ENCODE measurements at regions not wholly inside any gene's neighbourhood (a gene's known extent, or its start where the extent isn't known, plus 50 kb on each side); places are given as distances from the start of the nearest gene placed in this dataset.
A peak's percentile ranks its signal among the peaks of the same experiment; 100 is the strongest.

- no peak for DNase-seq
These were observed 141.8 kb upstream of the DYRK2 start for GRCh38 chr12:67506739-67507138.

DNA sequence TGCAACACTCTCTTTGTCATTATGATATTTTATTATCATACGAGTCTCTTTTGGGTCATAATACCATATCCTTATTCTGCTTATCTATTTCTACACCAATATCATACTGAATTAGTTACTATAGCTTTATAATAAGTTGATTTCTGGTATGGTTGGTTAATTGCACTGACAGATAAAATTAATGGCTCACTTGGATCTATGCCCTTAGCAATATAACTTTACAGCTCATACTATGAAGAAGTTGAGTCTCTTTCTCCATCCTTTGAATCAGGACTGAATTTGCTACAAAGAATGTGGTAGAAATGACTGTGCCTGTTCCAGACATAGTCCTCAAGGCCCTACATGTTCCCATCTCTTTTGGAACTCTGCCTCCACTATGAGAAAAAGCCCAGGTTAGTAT, 139.7 kb upstream of the DYRK2 start:
- no peak for DNase-seq

GRCh38 chr12:67509666-67510386, 138.7 kb upstream of the DYRK2 start:
- no peak for DNase-seq

DNA sequence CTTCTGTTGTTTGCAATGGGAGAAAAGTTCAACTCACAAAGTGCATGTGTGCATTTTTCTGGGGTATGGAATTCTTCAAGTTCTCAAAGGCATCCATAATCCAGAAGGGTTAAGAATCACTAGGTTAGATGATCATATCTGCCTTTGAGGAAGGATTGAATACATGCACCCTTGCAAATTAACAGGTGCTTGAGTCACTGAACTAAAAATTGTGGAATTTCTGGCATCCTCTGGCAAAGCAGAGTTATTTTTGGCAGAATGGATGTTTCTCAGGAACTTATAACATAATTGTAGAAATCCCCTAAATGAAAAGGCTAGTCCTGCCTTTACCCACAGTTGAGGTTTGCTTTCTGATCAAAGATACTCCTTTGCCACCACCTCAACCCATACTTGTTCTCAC, 136.5 kb upstream of the DYRK2 start:
- DNase-seq = no peak

GRCh38 chr12:67514502-67514901, 134.0 kb upstream of the DYRK2 start:
- no peak for DNase-seq

DNA sequence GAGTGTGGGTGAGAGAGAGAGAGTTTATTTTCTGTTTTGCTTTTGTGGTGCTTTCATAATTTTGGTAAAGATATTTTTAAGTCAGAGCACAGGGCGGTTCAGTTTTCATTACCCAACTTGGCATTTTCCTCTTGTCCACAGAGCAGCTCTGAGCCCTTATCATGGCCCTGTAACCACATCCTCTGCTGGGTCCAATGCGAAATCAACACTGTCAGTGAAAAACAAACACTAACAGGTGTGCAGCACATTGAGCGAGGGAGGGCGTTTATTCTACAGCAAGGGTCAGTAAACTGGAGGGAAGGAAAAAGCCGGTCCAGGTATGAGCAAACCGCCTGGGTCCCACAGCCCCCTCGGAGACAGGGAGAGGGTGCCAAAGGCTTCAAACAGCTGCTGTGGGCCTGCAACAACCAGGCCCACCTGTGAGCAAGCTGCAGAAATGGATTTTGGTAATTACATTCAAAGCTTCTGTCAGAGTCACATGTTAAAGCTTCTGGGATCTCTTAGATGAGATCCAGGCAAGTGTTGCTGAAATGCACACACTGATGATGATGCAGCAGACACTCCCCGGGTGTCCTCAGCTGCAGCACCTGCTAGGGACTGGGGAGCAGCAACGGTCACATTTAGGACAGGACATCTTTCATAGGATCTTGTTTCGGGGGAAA, 132.7 kb upstream of the DYRK2 start:
- DNase-seq = peak; percentile 8 to 19

DNA sequence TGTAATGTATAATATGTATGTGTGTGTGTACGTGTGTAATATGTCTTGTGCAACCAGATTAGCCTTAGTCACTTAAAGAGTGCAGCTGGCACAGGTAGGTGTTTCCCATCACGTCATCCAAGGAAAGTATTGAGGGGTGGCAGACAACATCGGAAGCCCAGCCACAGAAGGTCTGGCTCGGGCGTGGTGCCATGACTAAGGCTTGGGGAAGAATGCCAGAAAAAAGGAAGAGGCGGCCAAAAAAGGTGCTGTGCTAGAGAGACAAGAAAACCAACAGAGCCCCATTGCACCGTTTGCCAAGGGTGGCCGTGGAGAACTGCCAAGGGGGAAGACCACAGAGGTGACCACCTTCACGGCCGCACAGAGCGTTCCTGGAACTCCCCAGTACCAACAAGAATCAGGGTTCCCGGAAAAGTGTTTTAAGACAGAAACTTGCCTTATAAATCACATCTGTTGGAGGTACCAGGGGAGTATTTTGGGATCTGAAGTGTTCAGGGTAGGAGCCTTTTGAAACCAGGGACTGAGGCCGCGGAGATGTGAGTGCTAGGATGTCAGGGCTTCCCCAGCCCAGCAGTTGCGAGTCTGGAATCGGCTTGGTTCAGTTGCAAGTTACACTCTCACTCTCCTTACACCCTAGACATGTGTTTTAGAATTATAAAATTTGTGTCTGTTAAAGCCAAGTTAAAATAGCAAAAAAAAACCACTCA, 131.2 kb upstream of the DYRK2 start:
- no peak for DNase-seq

DNA sequence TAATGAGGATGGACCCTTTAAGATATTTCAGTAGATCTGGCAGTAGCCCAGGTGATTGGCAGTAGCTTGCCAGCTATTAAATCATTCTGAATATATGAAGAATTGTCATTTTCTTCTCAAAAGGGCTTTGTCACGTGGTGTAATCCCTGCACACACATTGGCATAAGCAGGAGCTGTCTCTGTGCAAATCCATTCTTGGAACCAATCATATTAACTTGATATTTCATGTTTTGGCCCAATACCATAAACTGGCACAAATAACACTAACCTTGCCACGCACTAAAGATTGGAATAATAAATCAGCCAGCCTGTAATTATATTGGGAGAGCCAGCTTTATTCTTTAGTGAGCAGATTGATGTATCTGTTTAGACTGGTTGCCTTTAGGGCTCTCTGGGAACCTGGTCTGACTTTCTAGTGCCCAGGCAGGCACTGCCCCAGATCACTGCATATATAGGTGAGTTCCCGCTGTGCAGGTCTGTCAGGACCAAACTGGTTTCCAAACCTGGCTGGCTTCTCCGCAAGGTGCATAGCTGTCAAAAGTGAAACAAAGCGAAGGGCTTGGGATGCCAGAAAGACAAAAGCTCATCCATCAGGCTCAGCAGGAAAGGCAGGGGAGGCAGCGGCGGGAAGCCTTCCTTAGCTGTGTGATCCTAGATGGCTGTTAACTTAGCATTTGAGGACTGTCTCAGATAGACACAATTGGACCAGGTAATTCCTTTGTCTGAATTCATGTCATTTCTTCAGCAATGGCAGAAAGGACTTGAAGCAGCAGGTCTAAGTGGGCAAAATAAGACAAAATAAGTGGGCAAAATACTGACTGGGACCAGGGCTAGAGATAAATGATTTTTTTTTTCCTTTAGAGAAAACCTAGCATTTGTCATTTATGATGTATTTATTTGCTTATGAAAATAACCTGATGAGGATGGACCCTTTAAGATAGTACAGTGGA, 128.8 kb upstream of the DYRK2 start:
- DNase-seq = no peak

DNA sequence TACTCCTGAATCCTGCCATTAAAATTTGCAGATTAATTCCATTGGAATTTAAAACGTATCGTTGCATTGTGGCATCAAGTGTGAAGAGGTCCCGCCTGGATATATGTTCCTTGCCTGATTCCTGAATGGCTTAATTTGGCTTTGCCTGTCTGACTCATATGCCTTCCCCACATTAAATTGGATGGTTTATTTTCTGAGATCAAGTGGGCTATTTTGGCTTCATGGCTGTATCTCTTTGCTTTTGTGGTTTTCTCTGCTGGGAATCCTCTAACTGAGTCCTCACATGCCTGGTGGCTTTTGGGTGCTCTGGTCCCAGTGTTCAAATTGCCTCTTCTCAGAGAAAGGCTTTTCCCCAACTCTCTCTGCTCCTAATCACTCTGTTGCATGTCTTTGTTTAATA, 127.9 kb upstream of the DYRK2 start:
- no peak for DNase-seq

DNA sequence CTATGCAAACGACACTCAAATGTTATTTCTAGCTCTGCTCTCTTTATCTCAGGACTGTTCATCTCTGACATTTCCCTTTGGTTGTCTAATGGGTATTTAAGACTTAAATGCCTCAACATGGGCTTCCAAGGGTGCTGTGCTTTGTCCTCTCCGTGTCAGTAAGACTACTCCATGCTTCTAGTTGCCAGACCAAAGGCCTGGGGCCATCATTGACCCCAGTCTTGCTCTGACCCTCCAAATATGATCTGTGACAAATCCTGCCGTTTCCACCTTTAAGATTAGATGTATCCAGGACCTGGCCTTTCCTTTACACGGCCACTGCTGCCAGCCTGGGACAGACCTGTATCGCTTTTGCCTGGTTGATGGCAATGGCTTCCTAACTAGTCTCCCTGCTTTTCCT, 126.3 kb upstream of the DYRK2 start:
- DNase-seq = no peak

DNA sequence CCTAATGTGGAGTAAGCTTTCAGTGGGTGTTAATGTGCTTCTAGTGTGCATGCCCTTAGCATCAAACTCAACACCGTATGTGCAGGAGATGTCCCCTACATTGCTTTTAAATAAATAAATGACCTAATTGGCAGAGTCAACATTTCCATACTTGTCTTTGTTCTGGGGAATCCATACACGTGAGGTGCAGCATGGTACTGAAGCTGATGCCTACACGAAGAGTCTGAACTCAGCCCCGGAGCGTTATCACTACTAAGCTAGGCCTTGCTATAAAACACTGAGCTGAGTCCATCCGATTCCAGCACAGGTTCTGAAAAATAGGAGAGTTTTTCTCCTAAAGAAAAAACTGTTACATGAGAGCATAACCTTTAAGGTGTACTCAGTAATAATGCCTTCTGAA, 125.0 kb upstream of the DYRK2 start:
- no peak for DNase-seq

GRCh38 chr12:67524861-67525616, 123.5 kb upstream of the DYRK2 start:
- DNase-seq = no peak

DNA sequence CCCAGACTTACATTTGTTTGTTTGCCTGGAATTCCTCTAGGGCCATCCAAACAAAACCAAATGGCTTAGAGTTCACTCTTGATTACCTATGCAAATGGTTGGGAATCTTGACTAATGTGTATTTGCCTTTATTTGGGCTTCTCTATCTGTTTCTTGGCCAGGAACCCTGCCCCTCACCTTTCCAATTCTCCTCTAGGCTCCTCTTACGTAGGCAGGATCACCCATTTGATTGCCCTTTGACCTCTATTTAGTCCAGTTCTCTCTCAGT, 123.0 kb upstream of the DYRK2 start:
- no peak for DNase-seq

GRCh38 chr12:67526129-67526528, 122.4 kb upstream of the DYRK2 start:
- no peak for DNase-seq

DNA sequence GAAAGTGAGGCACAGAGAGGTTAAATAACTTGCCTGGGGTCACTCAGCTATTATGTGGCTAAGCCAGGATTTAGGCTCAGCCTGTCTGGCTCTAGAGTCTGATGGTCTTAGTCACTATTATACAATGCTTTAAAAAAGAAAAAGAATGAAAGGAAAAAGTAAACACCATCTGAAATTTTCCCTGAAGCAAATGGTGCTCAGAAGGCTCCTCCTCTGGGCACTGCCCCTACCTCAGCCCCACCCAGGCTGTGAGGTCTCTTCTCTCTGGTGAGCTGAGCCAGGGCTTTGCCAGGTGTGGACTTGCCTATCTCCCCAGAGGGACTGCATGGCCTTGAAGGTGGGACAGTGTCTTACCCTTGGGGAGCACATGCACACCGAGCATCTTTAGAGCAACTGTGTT, 117.5 kb upstream of the DYRK2 start:
- DNase-seq = no peak

DNA sequence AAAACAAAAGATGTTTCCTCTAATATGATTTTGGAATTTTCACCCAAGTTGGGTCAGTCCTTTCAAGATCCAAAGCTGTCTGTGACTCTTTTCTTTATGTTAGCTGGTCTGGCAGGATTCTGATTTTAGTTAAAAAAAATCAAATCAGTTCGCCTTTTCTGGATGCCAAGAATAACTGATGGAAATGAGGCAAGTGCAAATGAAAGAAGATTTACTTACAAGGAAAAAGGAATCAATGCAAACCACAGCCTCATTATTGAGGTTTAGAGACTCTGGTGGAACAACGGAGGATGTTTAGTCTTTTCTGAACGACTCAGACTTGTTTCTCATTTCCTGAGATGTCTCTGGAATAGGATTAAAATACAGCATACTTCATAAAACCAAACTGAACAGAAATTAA, 117.0 kb upstream of the DYRK2 start:
- DNase-seq = no peak

GRCh38 chr12:67533159-67533558, 115.4 kb upstream of the DYRK2 start:
- no peak for DNase-seq

GRCh38 chr12:67534046-67534445, 114.5 kb upstream of the DYRK2 start:
- no peak for DNase-seq

DNA sequence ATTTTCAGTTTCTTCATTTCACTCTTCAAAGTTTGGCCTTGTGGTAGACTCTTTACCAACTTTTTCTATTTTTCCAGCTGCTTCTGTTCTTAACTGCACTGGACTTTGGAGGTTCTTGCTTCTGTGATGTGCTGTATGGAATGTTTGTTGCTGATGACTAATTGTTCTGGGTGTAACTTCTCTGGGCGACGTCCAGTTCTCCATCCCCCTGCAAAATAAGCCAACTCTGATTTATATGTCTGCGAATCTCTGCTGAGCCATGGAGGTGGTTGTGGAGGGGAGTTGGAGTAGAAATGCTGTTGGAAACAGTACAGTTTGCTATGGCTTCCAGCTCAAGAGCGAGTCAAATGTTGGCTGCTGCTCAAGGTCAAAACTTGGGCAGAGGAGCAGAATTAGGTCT, 113.9 kb upstream of the DYRK2 start:
- DNase-seq = no peak

DNA sequence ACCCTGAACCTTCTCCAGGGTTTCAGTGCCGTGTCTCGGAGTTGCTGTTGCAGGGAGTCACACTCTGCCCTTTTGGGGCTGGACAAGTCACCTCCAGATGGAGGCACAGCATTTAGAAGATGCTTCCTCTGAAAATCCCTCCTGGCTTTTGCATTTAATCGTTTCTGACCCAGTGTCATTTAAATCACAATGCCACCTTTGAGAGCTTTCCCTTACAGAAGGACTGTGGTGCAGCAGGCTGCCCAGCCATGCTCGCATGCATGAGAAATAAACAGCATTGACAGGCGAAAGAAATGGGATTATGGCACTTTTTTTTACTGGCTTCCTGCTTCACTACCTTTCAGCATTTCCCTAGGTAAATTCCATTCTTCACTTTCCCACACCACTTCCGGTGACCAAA, 113.4 kb upstream of the DYRK2 start:
- DNase-seq = no peak

GRCh38 chr12:67535971-67536370, 112.6 kb upstream of the DYRK2 start:
- DNase-seq = no peak

GRCh38 chr12:67539329-67539728, 109.2 kb upstream of the DYRK2 start:
- DNase-seq = no peak

DNA sequence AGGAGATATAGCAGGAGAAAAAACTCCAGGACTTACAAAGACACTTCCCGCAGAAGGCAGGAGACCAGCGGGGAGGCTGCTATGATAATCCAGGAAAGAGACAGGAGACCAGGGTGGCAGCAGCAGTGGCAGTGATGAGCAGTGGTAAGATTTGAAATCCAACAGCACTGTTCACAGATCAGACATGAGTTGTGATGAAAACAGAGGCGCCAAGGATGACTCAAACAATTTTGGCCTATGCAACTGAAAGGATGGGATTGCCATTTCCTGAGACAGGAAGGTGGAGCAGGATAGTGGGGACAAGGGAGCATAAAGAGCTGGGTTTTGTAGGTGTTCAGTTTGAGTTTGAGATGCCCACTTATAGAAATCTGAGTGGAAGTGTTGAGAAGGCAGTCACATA, 108.6 kb upstream of the DYRK2 start:
- DNase-seq = no peak

Measured in activated CD4-positive, alpha-beta T cell treated with anti-CD3 and anti-CD28 coated beads for 4 hours (primary cell).